ENCODE measurements at regions not wholly inside any gene's neighbourhood (a gene's known extent, or its start where the extent isn't known, plus 50 kb on each side); places are given as distances from the start of the nearest gene placed in this dataset.
A peak's percentile ranks its signal among the peaks of the same experiment; 100 is the strongest.

DNA sequence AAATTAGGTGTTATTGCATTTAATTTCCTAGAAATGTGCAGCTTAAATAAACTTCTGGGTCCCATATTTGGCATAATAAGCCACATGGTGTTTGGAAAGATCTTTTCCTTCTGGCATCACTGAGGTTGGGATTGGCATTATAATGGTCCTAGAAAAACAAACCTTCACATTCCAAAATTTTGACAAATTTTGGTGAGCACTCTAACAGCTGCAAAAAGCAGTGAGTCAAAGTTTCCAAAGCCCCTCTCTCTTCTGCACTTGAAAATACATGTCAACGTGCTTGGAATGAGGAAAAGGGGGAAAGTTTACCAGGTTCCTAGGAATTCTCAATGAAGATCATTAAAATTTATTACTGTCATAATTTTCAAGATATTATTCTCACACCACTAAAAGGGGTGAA is 77.8 kb upstream of the STK17B start:
- DNase-seq (ENCODE audit: low read depth) = peak; percentile 71

DNA sequence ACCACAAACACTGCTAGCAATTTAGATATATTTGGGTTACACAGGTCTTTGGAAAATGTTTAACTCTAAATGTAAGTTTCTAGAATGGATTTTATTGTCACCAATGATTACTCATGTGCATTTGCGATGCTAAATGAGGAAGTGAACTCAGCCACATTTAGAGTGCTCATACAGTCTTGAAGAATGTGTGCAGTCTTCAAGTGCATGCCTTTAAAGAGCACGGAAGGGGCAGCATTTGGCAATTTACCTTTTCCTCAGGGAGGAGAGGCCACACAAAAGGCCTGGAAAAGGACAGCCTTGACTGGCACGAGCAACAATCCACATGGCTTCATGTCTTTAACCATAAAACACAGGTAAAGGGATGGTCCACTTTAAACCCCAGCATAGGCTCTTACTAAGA is 78.5 kb upstream of the STK17B start:
- DNase-seq (ENCODE audit: low read depth) = peak; percentile 66

DNA sequence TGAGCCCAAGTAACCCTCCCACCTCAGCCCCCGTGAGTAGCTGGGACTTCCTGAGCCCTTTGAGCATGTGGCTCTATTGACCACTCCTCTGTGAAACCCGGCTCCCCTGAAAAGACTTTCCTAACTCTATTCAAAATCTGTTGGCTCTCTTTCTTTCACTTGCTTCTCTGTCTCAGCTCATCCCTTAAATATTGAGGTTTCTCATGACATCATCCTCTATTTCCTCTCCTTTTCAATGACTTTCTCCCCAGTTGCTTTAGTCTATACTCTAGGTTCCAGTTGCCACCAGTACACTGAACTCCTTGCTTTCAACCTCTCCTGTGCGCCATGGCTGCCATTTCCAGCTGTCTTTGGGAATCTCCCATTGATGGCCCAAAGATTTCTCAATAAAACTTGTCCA is 79.8 kb upstream of the STK17B start:
- no peak for DNase-seq (ENCODE audit: low read depth)

DNA sequence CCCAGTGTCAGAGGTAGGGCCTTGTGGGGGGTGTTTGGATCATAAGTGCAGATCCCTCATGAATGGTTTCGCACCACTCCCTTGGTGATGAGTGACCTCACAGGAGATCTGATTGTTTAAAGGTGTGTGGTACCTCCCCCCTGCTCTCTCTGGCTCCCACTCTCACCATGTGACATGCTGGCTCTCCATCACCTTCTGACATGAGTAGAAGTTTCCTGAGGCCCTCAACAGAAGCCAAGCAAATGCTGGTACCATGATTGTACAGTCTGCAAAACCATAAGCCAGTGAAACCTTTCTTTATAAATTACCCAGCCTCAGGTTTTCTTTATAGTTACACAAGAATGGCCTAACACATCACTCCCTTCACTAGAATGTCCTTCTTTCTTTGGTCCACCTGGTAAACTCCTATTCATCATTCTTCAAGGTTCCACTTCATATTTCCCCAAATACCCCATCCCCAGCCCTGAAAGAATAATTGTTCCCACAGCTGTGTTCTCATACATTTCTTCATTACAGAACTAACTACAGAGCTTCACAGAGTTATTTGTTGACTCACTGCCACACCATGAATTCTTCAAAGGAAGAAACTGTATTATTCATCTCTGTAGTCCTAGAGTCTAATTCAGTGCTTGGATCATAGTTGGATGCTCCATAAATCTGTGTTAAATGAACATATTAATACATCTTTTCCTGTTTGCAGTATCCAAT is 81.2 kb upstream of the STK17B start:
- no peak for DNase-seq (ENCODE audit: low read depth)

DNA sequence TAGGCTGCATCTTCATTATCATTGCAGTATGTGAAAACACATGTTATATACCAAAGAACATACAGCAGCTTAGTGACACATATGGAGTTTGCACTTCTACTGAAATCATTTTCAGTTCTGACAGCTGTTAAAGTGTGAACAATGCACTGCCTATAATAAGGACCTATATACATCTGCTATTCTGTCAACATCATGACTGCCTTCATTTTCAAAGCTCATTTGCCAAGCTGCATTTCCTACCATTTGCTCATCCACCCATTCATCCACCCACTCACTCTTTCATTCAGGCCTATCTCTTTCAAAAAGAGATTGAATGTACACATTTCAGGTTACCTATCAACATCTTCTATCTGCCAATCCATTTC is 81.7 kb upstream of the STK17B start:
- no peak for DNase-seq (ENCODE audit: low read depth)

DNA sequence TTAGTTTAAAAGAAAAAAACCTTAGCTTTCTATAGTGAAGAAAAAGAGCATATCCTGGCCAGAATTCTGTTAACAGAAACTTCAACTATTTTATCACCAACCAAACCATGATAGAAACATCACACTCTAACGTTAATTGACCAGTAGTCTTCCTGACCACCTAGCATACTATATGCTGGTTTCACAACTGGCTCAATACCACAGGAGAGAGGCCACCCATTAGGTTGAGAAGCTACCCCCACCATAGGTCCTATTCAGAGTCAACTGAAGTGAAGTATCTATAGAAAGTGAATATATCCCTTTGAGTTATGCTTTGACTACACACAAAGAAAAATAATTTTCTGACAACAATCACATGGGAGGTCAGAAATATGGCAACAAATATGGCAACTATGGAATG is 85.2 kb upstream of the STK17B start:
- no peak for DNase-seq (ENCODE audit: low read depth)

DNA sequence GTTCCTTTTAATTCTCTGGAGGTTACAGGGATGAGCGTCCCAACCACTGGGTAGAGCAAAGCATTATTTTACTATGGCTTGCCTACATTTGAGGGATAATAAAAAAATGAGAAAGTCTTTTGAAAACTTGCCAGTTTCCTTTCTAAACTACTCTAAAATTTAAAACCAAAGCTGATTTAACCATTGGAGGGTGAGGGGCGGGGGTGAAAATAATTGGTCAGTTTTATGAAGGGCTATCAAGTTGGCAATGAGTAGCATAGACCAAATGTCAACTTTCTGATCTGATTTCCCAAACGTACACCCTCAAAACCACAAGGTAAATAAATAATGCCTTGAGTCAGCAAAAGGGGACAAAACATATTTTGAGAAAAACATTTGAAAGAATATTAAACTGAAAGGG is 85.7 kb upstream of the STK17B start:
- DNase-seq (ENCODE audit: low read depth) = no peak

DNA sequence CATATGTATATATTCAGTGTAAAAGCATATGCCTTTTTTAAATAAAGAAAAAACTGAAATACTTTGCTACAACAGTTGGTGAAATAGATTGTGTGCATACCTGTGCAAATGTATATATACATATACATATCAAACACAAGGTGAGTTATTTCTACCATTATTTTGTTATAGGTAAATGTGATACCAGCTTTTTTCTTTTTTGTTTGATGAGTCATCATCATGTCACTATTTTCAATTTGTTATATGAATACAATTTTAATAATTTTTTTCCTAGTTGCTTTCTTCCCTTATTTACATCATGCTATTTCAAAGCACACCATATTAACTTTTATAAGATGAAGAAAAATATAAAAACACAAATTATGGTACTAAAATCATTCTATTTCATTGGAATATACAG is 87.0 kb upstream of the STK17B start:
- no peak for DNase-seq (ENCODE audit: low read depth)

DNA sequence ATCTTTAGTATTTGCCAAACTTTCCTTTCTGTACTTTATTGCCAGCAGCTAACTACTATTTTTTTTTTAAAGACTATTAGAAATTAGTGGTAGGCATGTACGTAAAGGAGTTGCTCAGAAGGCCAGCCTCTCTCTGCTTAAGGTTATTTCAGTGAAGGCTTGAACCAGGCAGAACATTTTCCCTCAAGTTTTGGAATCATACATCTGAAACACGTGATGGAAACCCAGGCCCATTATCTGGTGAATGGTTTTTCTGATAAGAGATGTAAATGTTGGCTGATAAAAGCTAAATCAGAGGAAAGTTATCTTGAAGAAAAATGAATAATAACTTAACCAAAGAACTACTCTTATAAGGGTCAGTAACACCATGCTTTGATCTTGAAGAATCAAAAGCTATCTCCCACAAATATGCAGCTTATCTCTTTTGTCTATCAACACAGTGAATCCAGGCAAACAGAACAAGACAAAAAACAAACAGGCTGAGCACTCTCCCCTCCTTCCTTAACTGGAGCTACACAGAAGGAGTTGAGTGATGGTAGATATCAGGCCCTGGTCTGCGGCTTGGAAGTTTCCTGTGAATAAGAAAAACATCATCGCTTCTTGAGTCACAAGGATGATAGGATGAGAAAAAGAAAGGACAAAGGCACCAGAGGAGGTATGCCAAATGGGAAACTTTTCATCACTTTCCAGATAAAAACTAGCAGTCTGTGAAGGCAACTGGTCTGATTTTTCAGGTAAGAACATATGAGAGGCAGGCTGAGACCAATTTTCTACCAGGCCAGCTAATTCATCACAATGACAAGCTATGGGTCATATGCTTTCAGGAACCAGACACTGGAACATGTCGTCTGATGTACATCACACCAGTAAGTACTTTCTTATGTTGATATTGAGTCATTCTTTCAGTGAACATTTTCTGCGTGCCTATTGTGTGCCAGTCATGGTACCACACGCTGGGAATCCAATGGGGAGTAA is 88.4 kb upstream of the STK17B start:
- DNase-seq (ENCODE audit: low read depth) = peak; percentile 91

DNA sequence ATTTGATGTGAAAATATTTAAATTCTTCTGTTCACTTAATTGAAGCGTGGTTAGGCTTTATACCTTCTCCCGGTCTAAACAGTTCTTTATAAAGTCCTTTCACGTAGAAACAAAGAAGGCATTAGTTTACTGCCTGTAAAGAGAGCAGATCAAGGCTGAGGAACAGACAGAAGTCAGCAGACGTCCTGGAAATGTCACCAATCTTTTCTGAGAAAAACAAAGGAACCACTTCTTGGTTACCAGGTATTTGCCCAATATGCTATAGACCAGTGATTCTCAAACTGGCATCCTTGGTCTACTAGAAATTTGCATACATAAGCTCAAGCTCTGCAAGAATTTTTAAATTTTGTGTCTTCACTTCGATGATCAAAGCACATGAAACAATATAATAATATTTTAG is 89.2 kb upstream of the STK17B start:
- DNase-seq (ENCODE audit: low read depth) = no peak

DNA sequence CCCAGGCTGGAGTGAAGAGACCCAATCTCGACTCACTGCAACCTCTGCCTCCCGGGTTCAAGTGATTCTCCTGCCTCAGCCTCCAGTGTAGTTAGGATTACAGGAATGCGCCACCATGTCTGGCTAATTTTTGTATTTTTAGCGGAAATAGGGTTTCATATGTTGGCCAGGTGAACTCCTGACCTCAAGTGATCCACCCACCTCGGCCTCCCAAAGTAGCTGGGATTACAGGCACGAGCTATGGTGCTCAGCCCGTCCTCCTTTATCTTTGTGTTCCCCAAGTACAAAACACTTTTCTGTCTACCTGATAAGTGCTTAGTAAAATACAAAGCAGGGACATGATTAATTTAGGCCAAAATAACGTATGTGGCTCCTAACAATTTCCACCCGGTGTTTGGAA is 91.2 kb upstream of the STK17B start:
- DNase-seq (ENCODE audit: low read depth) = no peak

DNA sequence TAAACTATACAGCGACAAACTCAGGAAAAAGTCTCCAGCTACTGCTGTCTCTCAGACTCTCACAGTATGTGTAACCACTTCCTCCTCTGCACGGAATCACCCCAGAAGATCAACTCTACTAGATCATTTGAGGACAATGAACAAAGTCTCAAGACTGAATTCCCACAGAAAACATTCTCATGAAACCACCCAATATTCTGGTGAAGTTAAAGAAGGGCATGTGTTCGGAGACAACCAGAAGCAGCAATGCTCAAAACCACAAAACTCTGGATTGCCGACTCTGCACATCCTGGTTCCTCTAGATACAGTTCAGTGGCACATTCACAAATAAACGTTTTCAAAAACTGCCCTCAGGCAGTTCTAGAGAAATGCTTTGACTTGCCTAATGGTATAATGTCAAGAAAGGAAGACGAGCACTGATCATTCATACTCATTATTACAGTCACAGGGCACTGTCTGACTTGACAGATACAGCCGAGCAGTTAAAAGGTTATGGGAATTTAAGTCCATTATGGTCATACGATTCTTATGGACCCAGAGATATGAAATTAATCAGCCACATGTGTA is 91.9 kb upstream of the STK17B start:
- peak; percentile 53 for DNase-seq (ENCODE audit: low read depth)

DNA sequence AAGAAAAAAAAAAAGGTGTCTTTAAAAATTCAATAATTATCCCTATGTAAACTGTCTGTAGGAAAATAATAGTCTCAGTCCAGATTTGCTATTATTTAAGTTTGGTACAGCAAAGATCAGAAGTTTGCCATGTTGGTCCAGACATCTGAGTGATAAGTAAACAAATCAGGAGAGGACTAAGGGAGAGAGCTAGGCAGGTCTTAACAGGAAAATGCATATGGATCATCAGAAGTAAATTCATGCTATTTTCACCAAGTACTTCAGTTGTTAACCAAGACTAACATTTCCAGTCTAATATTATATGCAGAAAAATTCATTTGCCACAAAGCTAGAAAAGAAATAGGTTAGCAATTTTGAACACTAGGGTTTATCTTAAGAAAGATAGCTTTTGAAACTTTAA is 95.0 kb upstream of the STK17B start:
- no peak for DNase-seq (ENCODE audit: low read depth)

DNA sequence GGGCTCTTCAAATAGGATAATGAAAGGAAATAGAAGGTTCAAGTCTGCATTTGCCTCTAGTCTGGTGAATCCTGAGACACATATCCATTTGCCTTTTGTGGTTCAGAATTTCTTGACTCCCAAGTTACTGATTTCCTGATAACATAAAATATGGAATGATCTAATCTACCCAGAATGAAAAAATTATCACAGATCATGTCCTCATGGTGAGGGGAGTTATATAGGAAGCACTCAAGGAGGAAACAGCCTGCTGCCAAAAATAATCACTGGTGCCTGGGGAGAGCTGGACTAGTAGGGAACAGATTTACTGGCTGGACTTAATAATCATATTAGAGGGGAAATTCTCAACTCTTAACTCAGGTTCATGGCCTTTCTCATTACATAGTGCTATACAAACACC is 95.5 kb upstream of the STK17B start:
- peak; percentile 53 for DNase-seq (ENCODE audit: low read depth)

DNA sequence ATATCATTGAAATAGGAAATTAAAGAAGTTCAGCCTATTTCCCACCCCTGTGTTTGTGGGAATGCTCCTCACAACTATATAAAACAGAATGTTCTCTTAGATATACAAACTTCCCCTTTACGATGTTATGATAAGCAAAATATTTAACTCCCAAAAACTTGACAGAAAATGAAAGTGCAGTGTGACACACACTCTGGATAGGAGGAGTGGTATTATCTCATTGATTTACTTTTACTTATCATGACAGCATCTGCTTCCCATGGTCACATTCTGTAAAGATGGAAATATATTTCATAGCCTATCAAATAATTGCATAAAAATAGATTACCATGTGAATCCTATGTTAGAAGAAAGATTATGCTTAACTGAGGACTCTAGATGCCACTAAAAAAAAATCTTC is 96.6 kb upstream of the STK17B start:
- DNase-seq (ENCODE audit: low read depth) = no peak

DNA sequence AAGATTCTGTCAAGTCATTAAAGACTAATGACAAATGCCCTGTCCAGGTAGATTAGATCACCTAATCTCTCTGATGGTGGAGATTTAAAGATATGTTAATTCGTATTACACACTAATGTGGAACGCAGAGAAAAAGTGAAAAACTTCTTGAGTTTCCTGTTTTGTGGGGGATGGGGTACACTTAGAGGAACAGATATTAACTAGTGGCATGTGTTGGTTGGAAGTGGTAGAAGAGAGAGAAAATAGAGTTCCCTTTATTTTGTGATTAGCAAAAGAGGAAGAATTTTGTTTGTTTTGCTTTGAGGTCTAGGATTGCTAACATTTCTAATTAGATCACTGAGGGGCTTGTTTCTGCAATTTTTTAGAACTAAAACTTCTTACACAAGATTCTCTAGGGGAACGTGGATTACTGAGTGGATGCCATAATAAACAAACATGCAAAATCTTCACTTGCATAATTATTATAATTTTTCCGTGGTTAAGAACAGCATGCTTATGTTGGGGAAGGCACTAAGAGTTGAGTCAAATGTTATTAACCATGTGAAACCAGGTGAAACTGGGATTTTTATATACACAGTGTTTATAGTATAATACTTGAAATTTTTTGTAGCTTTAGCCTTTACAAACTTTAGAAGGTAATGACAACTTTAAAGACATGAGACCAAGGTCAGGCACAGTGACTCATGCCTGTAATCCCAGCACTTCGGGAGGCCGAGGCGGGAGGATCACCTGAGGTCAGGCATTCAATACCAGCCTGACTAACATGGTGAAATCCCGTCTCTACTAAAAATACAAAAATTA is 97.4 kb upstream of the STK17B start:
- no peak for DNase-seq (ENCODE audit: low read depth)

DNA sequence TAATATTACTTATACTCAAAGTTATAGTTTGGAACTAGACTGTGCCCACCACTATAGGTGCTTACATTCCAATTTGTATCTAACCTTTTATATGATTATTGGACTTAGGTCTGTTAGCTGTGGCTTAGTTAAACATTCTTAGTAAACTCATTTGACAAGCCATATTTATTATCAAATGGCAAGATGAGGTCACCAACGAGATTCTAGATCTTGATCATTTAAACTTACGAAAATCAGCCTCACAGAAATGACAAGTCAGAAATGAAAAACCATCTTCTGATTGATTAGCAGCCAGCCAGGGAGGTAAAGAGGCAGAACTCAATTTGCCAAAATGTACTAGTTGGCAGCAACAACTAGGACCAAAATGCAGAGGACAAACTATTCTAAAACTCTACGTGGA is 100.4 kb upstream of the STK17B start:
- no peak for DNase-seq (ENCODE audit: low read depth)

DNA sequence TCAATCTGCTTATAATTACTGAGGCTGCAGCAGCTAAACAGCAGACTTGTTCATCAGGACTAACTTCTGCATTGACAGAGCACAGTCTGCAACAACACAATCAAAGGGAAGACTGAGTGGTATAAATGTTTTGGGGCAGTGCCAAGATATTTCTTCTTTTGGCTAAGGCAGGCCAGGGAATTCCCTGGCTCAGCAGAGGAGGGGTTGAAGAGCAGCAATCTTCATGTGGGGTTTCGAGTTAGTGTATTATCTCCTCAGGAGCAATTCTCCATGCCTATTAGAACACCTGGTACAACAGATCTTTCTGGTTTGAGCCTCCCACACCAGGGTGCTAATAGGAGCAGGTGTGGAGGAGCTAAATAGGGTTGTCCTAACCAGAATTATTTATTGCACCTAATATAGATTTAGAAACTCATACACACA is 103.0 kb upstream of the STK17B start:
- peak; percentile 43 for DNase-seq (ENCODE audit: low read depth)

DNA sequence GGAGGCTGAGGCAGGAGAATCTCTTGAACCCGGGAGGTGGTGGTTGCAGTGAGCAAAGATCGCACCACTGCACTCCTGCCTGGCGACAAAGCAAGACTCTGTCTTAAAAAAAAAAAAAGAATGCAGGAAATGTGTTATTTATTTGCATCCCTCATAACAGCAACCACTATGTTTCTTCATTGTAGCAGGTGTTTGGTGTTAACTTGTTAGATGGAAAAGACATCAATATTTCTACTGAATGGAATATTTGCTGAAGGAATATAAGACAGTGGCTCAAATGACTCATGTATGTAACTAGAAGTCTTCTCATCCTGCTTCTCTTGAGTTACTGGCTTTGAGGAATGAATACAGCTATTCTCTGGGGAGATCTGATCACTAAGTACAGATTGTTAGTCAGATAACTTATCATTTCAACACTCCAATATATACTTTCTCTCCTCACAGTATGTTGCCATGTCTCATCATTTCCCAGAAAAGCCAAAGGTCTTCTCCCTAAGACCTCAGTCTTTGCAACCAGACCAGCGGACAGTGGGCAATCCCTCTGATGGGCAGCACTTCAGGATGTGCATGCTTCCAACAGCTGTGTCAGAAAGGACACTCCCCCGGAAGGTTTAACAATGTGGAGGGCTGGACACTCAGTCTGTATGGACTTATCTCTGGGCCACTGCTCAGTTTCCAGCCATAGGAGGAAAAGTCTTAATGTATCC is 104.4 kb upstream of the STK17B start:
- DNase-seq (ENCODE audit: low read depth) = no peak

DNA sequence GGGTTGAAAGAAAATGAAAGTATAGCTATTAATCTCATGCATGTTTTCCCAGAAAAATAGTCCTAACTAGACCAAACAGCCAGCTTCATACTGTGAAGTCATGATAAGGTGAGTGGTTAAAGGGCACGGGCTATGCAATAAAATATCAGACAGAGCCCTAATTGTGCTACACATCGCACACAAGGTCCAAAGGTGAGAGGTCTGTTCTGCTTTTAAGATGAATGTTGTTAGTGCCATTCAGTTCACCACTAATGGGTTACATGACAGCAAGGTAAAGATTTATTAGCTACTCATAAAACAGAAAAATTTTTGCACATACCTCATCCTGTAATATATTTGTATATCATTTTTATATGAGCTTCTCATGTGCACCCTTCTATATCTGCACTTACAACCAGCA is 105.0 kb upstream of the STK17B start:
- DNase-seq (ENCODE audit: low read depth) = no peak

DNA sequence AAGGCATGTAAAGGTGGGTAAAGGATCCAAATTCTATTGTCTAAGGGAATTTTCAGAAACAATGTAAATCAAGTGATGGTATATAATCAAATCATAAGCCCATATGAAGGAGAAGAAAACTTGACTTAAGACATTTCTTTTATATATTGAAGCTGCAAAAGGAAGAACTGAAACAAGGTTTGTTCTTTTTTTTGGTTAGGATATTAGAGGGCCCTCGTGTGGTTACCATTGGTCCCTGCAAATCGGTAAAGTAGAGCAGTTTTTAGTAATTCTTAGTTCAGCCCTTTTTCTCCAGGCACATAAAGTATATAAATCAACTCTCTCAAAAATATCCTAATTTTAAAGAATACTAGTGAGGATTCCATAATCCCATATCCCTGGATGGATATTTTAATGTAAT is 105.6 kb upstream of the STK17B start:
- no peak for DNase-seq (ENCODE audit: low read depth)

Measured in Daoy (cell line).